Fibroblast of the aortic adventitia (primary cell): ENCODE measurements at regions not wholly inside any gene's neighbourhood (a gene's known extent, or its start where the extent isn't known, plus 50 kb on each side); places are given as distances from the start of the nearest gene placed in this dataset.

ENCODE experiments used
- DNase-seq: peaks from one replicate; pipeline ENCODE4 v3.0.0-alpha.2; 2010; ENCODE audit warnings: low read depth
- H3K4me3 ChIP-seq: 2 replicates; pipeline ENCODE4 v1.5.1; 2011; ENCODE audit warnings: low read depth, mild to moderate bottlenecking, control low read depth, low read length, moderate library complexity
- CTCF ChIP-seq: IDR thresholded peaks from 2 replicates; pipeline ENCODE4 v1.5.1; 2011; ENCODE audit warnings: mild to moderate bottlenecking, low read length, control low read depth, inconsistent platforms; ENCODE audit not compliant: insufficient read depth

GRCh38 chr7:25549271-25549921 lies 321.1 kb upstream of the NPVF start:
- no peak for DNase-seq
- TF ChIP-seq CTCF: no peak
- H3K4me3 ChIP-seq: no peak overlapping the region

- no peak for TF ChIP-seq CTCF
- H3K4me3 ChIP-seq: no peak overlapping the region
- DNase-seq: no peak
These were observed 321.9 kb upstream of the NPVF start for GRCh38 chr7:25550149-25550548.

GRCh38 chr7:25552998-25553397 lies 324.7 kb upstream of the NPVF start:
- DNase-seq: no peak
- TF ChIP-seq CTCF: no peak
- no peak overlapping the region for H3K4me3 ChIP-seq

- no peak for DNase-seq
- H3K4me3 ChIP-seq: no peak overlapping the region
- no peak for TF ChIP-seq CTCF
These were observed 325.4 kb upstream of the NPVF start for GRCh38 chr7:25553580-25554291.

- no peak overlapping the region for H3K4me3 ChIP-seq
- TF ChIP-seq CTCF: no peak
- no peak for DNase-seq
These were observed 329.2 kb upstream of the NPVF start for GRCh38 chr7:25557379-25557917.

GRCh38 chr7:25557930-25558329 lies 329.6 kb upstream of the NPVF start:
- no peak for TF ChIP-seq CTCF
- DNase-seq: no peak
- H3K4me3 ChIP-seq: no peak overlapping the region
